NCI-H524 treated with DMSO at 0.1 percent for 48 hours (cell line): ENCODE measurements at regions not wholly inside any gene's neighbourhood (a gene's known extent, or its start where the extent isn't known, plus 50 kb on each side); places are given as distances from the start of the nearest gene placed in this dataset.

Experiments
- DNase-seq: peaks from one replicate; lab custom pipeline; 2025; lab: John Stamatoyannopoulos, UW

DNA sequence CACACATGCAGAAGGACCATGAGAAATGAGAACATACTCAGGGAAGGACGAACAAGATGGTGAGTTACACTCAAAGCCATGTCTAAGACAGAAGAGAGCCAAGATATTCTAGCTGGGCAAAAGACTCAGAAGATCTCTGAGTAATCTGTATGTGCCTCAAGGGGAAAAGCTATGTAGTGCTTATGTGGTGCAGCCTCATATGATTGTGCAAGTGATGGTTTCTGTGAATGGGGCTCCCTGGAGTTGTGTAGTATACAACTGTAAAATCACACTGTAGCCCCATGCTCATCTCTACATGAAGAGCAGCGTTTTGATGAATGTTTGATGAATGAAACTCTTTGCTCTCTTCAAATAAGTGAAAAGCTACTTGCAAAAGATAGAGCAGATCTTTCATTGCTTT, 57.5 kb downstream of the OSR1 start:
- DNase-seq, result no peak

DNA sequence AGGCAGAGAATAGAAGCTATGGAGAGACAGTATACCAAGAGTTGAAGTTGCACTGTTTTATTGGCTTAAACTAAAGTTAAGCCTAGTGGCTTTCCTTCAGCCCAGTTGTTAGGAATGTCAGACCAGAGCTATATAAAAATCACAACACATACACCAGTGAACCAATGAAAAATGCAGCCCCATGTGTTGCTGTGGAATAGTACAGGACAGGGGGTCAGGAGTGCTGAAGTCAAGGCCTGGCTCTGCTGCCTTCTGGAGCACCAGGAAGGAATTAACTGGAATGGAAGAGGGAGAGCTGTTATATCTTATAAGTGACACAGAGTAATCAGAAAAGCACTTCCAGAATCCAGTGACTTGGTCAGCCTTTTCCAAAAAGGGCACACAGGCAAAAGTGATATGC, 58.9 kb downstream of the OSR1 start:
- no peak for DNase-seq

DNA sequence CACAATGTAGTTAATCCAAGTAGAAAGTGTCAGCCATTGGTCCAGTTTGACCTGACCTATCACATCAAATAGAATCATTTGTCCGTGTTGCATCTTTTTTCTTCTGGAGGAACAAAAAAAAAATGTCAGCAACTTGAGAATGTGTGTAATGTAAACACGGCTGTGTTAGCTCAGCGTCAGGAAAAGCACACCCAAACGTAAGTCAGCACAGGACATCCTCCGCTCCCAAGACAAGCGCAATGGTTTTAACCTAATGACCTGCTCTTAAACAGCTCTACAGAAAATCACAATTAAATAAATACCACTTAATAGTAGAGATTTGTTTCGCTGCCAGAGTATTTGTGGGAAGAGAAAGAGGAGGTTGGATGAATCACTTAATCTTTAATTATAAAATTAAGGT, 59.4 kb downstream of the OSR1 start:
- no peak for DNase-seq

GRCh38 chr2:19297716-19298115, 60.7 kb downstream of the OSR1 start:
- DNase-seq, result no peak

GRCh38 chr2:19295998-19296502, 62.4 kb downstream of the OSR1 start:
- no peak for DNase-seq

- DNase-seq, result no peak
Observed at GRCh38 chr2:19292007-19292406, 66.4 kb downstream of the OSR1 start.

GRCh38 chr2:19288291-19288690, 70.1 kb downstream of the OSR1 start:
- no peak for DNase-seq

DNA sequence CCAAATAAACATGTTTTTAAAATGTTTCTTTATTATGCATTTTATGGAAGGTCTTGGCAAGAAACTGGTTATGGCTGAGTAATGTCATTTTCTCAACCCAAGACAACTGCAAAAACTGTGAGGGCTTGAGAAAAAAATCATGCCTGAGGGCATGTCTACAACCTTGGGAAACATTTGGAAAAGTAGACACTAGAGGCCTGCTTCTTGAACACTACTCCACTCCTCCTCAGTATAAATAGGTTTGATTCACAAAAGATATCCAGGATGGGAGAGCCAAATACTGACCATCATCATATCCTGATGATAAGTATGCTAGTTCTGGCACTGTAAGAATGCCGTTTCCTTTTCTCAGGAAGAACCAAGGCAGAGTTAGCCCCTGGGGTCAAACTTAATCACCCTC, 71.1 kb downstream of the OSR1 start:
- no peak for DNase-seq

GRCh38 chr2:19282305-19282704, 76.1 kb downstream of the OSR1 start:
- DNase-seq, result no peak

DNA sequence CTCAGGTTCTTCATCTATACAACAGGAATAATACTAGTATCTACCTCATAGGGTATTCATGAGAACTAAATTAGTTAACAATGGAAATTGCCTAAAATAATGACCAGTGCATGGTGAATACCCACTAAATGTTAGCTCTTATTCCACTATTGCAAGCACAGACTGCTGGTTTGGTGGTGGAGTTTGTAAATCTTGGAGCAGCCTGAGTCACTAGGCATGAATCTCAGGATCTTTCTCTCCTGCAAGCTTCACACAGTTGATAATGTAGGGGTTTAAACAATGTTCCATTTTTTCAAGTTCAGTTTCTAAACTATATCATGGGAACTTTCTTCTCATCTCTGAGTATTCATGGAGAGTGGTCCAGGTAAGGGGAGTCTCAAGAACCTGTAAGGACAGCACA, 84.0 kb downstream of the OSR1 start:
- no peak for DNase-seq

DNA sequence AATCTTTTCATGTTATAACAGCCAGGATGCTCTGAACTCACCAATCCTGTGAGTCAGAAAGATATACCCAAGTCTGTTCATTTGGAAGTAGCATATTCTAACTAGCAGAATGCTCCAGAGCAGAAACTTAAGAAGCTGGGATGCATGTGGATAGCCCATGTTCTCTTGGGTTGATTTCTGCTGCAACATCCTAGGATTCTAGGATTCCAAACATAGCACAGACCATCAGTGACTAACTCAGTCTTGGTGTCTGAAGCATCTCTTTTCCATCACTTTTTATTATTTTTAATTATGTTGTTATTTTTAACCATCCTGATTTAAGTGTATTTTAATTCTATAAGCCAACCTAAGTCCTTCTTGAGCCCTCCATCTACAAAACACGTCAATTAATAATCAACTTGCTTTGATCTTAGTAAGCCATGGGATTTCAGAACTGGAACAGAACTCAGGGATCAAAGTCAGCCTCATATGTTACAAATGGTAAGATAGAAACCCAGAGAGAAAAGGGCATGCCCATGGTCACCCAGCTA, 85.4 kb downstream of the OSR1 start:
- no peak for DNase-seq

DNA sequence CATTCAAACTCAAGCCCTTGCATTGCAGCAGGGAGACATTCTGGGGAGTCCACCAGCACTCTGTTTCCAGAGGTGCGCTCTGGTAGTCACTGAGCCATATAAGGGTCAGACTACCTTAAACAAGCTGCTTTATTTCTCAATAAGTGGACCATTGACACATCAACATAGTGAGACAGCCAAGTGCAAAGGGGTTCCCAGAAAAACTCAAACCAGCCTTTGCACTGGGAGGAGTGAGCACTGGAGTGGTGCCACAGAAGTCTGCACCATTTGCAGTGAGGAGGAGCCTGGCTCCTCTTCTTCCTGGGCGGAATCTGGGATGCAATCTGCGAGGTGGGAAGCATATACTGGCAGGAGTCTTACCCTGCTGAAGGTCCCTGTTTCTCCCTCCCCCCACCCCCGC, 86.4 kb downstream of the OSR1 start:
- DNase-seq, result no peak

- DNase-seq, result no peak
Observed at GRCh38 chr2:19264852-19265251, 93.6 kb downstream of the OSR1 start.

GRCh38 chr2:19262150-19262549, 96.3 kb downstream of the OSR1 start:
- DNase-seq, result no peak

DNA sequence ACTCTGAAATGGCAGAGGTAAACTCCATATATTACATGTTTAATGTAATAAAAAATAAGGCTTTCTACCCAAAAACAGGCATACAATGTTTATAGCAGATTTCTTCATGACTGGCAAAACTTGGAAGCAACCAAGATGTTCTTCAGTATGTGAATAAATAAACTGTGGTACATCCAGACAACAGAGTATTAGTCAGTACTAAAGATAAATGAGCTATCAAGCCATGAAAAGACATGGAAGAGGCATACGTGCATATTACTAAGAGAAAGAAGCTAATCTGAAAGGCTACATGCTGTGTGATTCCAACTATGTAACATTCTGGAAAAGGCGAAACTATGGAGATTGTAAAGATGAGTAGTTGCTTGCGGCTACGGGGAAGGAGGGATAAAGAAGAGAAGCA, 97.4 kb downstream of the OSR1 start:
- DNase-seq, result no peak

DNA sequence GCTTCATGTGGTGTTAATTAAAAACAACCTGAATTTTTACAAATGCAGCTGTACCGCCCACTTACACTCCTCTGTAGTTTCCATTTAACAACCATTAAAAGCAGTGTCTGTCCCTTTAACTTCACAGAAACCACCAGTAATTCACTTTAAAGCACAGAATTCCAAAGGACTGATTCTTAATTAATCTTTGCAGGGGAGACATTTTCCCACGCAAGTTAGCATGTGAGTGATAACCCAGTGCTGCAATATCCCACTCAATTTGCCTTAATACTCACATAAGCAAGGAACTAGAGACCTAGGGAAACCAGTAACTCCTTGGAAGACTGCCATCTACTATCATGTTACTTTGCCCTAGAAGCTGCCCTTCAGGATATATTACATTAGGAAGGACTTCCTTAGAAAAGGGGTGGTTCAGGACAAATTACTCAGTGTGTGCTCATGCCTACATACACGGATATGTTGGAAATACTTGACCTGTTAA, 102.3 kb downstream of the OSR1 start:
- DNase-seq, result no peak

DNA sequence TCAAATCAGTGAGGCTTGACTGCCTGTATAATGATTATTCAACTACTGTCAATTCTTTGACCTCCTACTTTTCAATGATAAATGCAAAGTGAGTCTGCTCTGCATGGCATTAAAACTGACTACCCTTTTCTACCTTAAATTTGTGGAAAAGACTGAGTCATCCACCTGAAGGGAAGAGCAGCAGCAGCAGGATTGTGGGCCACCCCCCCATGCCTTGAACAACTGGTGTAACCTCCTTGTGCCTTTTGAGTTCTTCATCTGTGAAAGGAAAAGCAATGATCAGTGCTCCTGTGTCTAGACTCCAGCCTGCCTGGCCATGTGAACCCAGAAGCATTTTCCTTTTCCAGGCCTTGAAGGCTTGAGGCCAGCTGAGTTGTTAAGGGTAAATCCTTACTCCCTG, 102.9 kb downstream of the OSR1 start:
- DNase-seq, result no peak

DNA sequence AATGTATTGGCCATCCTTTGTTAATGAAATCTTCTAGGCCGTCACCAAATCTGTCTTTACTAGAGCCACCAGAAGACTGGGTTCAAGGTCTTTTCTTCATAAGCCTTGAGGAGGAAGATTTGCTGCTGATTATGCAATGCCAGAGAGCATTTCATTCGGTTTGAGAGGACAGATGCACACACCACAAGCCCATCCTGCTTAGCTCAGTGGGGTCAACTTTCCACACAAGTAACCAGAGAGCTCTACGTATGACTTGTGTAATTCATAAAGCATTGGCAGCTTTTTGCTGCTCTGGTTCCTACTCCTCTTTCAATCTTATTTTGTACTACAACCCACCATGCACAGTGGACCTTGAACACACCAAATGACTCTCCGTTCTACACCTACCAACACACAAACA, 106.9 kb downstream of the OSR1 start:
- DNase-seq, result no peak

DNA sequence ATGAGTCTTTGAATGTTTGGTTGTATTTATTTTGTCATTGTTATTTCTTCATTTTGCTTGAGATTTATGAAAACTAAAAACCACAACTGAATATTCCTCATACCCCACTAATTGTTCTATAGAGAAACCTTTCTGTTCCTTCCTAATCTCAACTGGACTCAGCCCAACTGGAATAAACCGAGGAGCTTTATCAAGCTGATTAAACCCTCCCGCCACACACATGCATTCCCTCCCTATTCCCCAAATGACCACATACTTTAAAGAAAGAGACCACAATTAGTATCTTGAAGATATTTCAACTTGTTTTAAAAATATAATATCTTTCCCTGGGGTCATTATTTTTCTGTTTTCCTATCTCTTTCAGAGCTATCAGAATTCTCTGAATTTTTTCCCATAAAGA, 107.5 kb downstream of the OSR1 start:
- no peak for DNase-seq

DNA sequence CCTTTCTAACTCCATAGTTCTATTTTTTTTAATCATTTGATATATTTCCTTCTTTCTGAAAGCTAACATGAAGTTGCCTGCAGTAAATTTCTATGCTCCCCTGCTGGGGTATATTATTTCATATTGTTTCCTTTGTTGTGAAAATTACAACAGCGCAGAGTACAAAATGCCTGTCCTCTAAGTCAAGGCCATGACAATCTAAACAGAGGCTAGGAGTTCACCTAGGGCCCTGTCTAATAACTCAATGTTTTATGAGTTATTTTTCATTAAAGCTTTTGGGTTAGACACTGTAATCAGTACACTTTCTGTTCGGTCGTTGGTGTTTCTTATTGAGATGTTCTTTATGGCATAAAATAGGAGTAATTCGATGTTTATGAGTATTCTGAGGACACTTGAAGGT, 111.2 kb downstream of the OSR1 start:
- no peak for DNase-seq

GRCh38 chr2:19246496-19246895, 111.9 kb downstream of the OSR1 start:
- no peak for DNase-seq

DNA sequence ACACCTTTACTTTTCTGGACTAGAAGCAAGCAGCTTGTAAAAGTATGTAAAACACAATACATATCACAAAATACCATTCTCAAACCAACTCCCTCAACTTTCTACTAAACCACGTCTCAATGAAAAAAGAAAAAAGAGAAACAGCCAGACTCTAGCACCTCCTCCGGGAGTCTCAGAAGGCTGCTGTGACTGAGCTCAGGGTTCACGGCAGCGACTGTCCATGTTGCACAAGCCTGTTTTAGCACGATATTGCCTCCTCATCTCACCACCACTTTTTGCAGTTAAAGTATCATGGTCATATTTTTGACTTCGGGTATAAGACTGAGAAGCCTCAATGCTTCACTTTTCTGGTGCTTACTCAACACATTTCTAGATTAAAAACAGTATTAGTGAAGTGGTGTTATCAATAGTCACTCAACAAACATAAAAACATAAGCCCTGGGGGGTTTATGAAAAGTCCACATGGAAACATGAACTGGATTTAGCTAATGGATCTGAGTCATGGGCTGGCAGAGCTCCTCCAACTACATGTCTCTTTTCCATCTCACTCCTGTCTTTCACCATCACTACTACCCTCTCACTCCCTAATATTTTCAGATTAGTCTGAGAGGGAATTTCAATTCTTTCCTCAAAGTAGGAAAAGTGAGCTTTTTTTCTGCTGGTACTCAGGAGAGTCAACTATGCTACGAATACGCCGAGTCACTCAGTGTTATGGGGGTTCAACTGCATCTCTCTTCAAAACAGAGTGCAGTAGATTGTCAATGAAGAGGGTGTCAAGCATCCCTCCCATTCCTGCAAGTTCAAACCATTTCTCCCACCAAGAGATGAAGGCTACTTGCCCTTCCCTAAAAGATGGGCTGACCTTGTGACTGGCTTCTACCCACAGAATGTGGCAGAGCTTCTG, 113.7 kb downstream of the OSR1 start:
- no peak for DNase-seq

- DNase-seq, result no peak
Observed at GRCh38 chr2:19238440-19239060, 119.9 kb downstream of the OSR1 start.
